Gastroesophageal sphincter (tissue), 4 donors: ENCODE measurements at regions not wholly inside any gene's neighbourhood (a gene's known extent, or its start where the extent isn't known, plus 50 kb on each side); places are given as distances from the start of the nearest gene placed in this dataset.

ENCODE experiments used
- ATAC-seq: fragments of 150-250 bp; one replicate; pipeline ENCODE4 v1.9.1; 2016; ENCODE audit warnings: mild to moderate bottlenecking, moderate library complexity
- H3K27ac ChIP-seq, 4 donors: fragments of 200-600 bp; sonication (generic) in 3 of 4; 1 replicate in 3 of 4; 2 replicates in 1 of 4; pipeline ENCODE4 v1.5.1; 2016 to 2019
- H3K27me3 ChIP-seq: fragments of 200-600 bp; sonication (generic); one replicate; pipeline ENCODE4 v1.5.1; 2019
- H3K36me3 ChIP-seq, 2 donors: fragments of 200-600 bp; sonication (generic); one replicate each; pipeline ENCODE4 v1.5.1; 2019; ENCODE audit warnings: control low read depth in 1 of 2
- H3K4me1 ChIP-seq, 3 donors: fragments of 200-600 bp; sonication (generic); 1 replicate in 2 of 3; 2 replicates in 1 of 3; pipeline ENCODE4 v1.5.1; 2016 to 2019; ENCODE audit warnings: control low read depth in 2 of 3
- H3K4me3 ChIP-seq, 2 donors: fragments of 200-600 bp; sonication (generic); one replicate each; pipeline ENCODE4 v1.5.1; 2019; ENCODE audit warnings: mild to moderate bottlenecking in 1 of 2, moderate library complexity in 1 of 2
- H3K9me3 ChIP-seq, 3 donors: fragments of 200-600 bp; sonication (generic); one replicate each; pipeline ENCODE4 v1.5.1; 2017 to 2019; ENCODE audit warnings: control low read depth in 2 of 3
- EP300 ChIP-seq: sonication (generic); formaldehyde crosslinking; IDR thresholded peaks from one replicate; pipeline ENCODE4 v1.6.1; 2017; ENCODE audit warnings: antibody characterized with exemption, mild to moderate bottlenecking
- POLR2A ChIP-seq, 2 donors: fragments of 450-650 bp; IDR thresholded peaks; one replicate each; pipeline ENCODE4 v1.6.1; 2017; ENCODE audit warnings: antibody characterized with exemption in 2 of 2, mild to moderate bottlenecking in 2 of 2, moderate library complexity in 1 of 2
- POLR2AphosphoS5 ChIP-seq: sonication (generic); formaldehyde crosslinking; IDR thresholded peaks from one replicate; pipeline ENCODE4 v1.6.1; 2017; ENCODE audit warnings: antibody characterized with exemption
- WGBS, 2 donors: methylation state at CpG; one replicate each; pipeline ENCODE4 v1.1.5; 2018; ENCODE audit warnings: low coverage in 1 of 2; 5-methylcytosine and 5-hydroxymethylcytosine counted together
- TF ChIP-seq, protein P1 (sequence below), 4 experiments: fragments of 200-600 bp in 2 of 4; fragments of 450-650 bp in 2 of 4; sonication (generic) in 1 of 4; IDR thresholded peaks; one replicate each; pipeline ENCODE4 v1.5.1; 2017 to 2019; ENCODE audit warnings: antibody characterized with exemption in 4 of 4, mild to moderate bottlenecking in 2 of 4, moderate library complexity in 2 of 4

GRCh38 chr13:50483416-50483815 is 360.1 kb downstream of the DLEU7 start:
- no peak for ATAC-seq
- WGBS, 2 donors, result 52 to 82% methylated on average over 3 of the region's 3 CpGs
- Histone ChIP-seq H3K4me3 (no peak overlapping the region), H3K4me1 (no peaks in the 10 kb centered on the region), H3K9me3 (no peaks in the 10 kb centered on the region), H3K36me3 (no peaks in the 10 kb centered on the region), H3K27me3 (no peaks in the 10 kb centered on the region), H3K27ac (no peak overlapping the region)
- TF ChIP-seq POLR2A (IDR thresholded peaks at IDR 0.05), result no peak
- no peak for TF ChIP-seq EP300
- TF ChIP-seq POLR2AphosphoS5, result no peak
- TF ChIP-seq, protein P1, sequence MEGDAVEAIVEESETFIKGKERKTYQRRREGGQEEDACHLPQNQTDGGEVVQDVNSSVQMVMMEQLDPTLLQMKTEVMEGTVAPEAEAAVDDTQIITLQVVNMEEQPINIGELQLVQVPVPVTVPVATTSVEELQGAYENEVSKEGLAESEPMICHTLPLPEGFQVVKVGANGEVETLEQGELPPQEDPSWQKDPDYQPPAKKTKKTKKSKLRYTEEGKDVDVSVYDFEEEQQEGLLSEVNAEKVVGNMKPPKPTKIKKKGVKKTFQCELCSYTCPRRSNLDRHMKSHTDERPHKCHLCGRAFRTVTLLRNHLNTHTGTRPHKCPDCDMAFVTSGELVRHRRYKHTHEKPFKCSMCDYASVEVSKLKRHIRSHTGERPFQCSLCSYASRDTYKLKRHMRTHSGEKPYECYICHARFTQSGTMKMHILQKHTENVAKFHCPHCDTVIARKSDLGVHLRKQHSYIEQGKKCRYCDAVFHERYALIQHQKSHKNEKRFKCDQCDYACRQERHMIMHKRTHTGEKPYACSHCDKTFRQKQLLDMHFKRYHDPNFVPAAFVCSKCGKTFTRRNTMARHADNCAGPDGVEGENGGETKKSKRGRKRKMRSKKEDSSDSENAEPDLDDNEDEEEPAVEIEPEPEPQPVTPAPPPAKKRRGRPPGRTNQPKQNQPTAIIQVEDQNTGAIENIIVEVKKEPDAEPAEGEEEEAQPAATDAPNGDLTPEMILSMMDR (IDR thresholded peaks at IDR 0.05), result no peak

GRCh38 chr13:50484472-50485113 is 358.9 kb downstream of the DLEU7 start:
- Histone ChIP-seq H3K27me3 (no peaks in the 10 kb centered on the region), H3K36me3 (no peaks in the 10 kb centered on the region), H3K27ac (no peak overlapping the region), H3K4me3 (no peak overlapping the region), H3K9me3 (no peaks in the 10 kb centered on the region), H3K4me1 (no peaks in the 10 kb centered on the region)
- no peak for ATAC-seq
- WGBS, 2 donors, result 48 to 82% methylated on average over 11 to 12 of the region's 12 CpGs
- TF ChIP-seq POLR2AphosphoS5, result no peak
- TF ChIP-seq POLR2A (IDR thresholded peaks at IDR 0.05), result no peak
- no peak for TF ChIP-seq EP300
- TF ChIP-seq, protein P1 (IDR thresholded peaks at IDR 0.05), result no peak

DNA sequence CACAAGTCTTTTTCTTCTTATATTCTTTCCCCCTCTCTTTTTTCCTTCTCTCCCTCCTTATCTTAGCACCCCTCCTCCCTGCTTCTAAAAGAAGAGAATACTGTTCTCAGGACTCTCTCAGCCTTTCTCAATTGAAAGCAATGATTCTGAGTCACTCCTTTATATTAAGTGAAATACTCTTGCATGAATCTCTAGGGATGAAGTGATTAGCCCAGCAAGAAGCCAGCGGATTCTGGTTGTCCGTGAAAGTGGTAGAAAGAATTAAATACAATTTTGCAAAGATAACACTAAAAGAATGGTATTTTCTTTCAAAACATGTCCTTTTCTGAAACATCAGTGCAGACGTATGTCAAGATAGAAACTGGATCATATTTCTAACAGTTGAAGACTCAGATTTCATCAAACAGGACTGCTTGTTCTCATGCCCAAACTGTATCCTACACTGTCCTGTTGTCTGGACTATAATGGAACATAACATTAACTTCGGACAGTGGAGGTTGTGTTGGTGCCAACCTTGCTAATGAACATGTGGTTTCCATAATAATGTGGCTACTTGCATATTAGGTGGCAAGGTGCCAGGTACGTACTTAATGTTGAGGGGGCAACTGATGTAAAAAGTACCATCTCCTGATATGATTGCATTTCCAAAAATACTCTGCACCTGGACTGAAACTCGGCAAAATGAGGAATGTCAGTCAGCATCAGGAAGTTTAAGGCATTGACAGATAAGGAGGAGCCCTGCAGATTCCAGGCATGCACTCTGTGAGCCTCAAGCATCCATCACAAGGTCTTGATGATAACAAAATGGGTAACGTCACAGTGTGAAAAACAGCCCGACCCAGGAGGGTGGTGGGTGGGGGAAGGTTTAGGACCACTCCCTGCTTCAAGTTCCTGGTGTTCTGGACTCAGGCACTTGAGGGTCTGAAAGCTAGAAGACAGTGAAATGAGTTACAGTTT is 357.2 kb downstream of the DLEU7 start:
- Histone ChIP-seq H3K27me3 (no peaks in the 10 kb centered on the region), H3K36me3 (no peaks in the 10 kb centered on the region), H3K27ac (no peak overlapping the region), H3K9me3 (no peaks in the 10 kb centered on the region), H3K4me1 (no peaks in the 10 kb centered on the region), H3K4me3 (no peak overlapping the region)
- no peak for ATAC-seq
- WGBS, 2 donors, result 56 to 68% methylated on average over 7 to 8 of the region's 8 CpGs
- no peak for TF ChIP-seq POLR2A (IDR thresholded peaks at IDR 0.05)
- TF ChIP-seq, protein P1 (IDR thresholded peaks at IDR 0.05), result no peak
- TF ChIP-seq POLR2AphosphoS5, result no peak
- no peak for TF ChIP-seq EP300

DNA sequence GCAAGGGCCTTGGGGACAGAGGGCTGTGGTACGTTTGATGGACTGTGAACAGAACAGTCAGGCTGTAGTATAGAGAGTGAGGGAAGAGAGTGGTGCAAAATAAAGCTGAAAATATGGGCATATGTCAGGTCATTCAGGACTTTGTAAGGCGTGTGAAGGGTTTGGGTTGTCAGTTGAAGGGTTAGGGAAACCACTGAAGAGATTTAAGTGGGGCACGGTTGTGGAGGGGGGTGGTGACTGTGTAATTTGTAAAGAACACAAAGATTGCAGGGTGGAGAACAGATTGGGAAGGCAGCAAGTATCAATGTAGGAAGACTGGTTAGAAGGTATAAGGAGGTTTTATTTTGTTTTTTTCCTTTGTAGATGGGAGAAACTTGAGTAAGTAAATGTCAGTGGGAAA is 349.8 kb downstream of the DLEU7 start:
- Histone ChIP-seq H3K27me3 (no peaks in the 10 kb centered on the region), H3K4me3 (no peak overlapping the region), H3K27ac (no peak overlapping the region), H3K4me1 (no peaks in the 10 kb centered on the region), H3K9me3 (no peaks in the 10 kb centered on the region), H3K36me3 (no peaks in the 10 kb centered on the region)
- TF ChIP-seq, protein P1 (IDR thresholded peaks at IDR 0.05), result no peak
- TF ChIP-seq POLR2A (IDR thresholded peaks at IDR 0.05) (no peak), POLR2AphosphoS5 (no peak), EP300 (no peak)
- WGBS, 2 donors, result 68 to 81% methylated on average over 3 of the region's 3 CpGs
- no peak for ATAC-seq
